OCI-LY7 (cell line): ENCODE measurements at regions not wholly inside any gene's neighbourhood (a gene's known extent, or its start where the extent isn't known, plus 50 kb on each side); places are given as distances from the start of the nearest gene placed in this dataset.

Source experiments
- EZH2phosphoT487 ChIP-seq: fragments of 200-600 bp; sonication (generic); IDR thresholded peaks from 2 replicates; pipeline ENCODE4 v1.6.1; 2018; ENCODE audit warnings: low read depth, borderline replicate concordance, mild to moderate bottlenecking, mixed run types, antibody characterized with exemption, low read length, moderate library complexity, mixed read lengths
- TF ChIP-seq, protein P1 (sequence below): fragments of 200-600 bp; sonication (generic); conservative IDR thresholded peaks from 2 replicates; pipeline ENCODE4 v1.5.1; 2014; ENCODE audit warnings: mild to moderate bottlenecking, antibody characterized with exemption, low read length, moderate library complexity, mixed read lengths

DNA sequence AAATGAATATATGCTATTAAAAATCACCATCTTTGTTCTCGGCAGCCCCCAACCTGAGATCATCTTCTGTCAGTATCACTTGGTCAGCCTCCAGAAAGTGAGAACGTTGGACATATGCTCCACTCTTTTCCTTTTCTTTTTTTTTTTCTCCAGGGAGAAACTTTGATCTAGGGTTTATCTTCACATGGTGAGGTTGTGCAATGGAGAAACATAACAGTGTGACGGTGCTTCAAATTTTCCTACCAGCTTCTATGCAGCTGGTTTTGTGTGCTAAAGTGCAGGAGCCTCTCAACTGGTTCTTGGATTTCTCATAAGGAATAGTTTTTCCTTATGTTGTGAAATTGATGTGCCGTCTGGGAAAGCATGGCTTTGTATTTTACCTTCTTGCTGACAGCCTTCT is 1202.9 kb downstream of the NCAM2 start:
- TF ChIP-seq, protein P1, sequence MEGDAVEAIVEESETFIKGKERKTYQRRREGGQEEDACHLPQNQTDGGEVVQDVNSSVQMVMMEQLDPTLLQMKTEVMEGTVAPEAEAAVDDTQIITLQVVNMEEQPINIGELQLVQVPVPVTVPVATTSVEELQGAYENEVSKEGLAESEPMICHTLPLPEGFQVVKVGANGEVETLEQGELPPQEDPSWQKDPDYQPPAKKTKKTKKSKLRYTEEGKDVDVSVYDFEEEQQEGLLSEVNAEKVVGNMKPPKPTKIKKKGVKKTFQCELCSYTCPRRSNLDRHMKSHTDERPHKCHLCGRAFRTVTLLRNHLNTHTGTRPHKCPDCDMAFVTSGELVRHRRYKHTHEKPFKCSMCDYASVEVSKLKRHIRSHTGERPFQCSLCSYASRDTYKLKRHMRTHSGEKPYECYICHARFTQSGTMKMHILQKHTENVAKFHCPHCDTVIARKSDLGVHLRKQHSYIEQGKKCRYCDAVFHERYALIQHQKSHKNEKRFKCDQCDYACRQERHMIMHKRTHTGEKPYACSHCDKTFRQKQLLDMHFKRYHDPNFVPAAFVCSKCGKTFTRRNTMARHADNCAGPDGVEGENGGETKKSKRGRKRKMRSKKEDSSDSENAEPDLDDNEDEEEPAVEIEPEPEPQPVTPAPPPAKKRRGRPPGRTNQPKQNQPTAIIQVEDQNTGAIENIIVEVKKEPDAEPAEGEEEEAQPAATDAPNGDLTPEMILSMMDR, result no peak
- TF ChIP-seq EZH2phosphoT487, result no peak
